ENCODE measurements at regions not wholly inside any gene's neighbourhood (a gene's known extent, or its start where the extent isn't known, plus 50 kb on each side); places are given as distances from the start of the nearest gene placed in this dataset.

GRCh38 chr5:145222622-145223021 lies 612.5 kb downstream of the PRELID2 start:
- no peak overlapping the region for H3K4me3 ChIP-seq (ENCODE audit: insufficient read depth, low read depth, low read length)
- FAIRE-seq: no peak
- H3K4me1 Mint-ChIP-seq (ENCODE audit: low read depth, unreplicated experiment): no peaks in the 10 kb centered on the region

GRCh38 chr5:145221416-145221815 lies 613.7 kb downstream of the PRELID2 start:
- no peaks in the 10 kb centered on the region for H3K27me3 Mint-ChIP-seq (ENCODE audit: low read depth, unreplicated experiment)
- FAIRE-seq: no peak
- Histone ChIP-seq H2AFZ (ENCODE audit: low read depth, low read length) (no peak overlapping the region), H3K36me3 (ENCODE audit: insufficient read depth, low read length) (no peaks in the 10 kb centered on the region), H4K20me1 (ENCODE audit: insufficient read depth, low read length) (no peaks in the 10 kb centered on the region), H3K79me2 (ENCODE audit: insufficient read depth, low read length) (no peaks in the 10 kb centered on the region), H3K27ac (ENCODE audit: low read depth, low read length) (no peak overlapping the region), H3K4me2 (ENCODE audit: low read length) (no peak overlapping the region), H3K9ac (ENCODE audit: low read length) (no peak overlapping the region), H3K4me1 (ENCODE audit: insufficient read depth, low read length) (no peaks in the 10 kb centered on the region), H3K9me3 (ENCODE audit: insufficient read depth, low read depth, low read length) (peaks cover 3% of the 10 kb centered on the region), H3K4me3 (ENCODE audit: insufficient read depth, low read depth, low read length) (no peak overlapping the region), H3K27me3 (ENCODE audit: insufficient read depth, low read length) (no peaks in the 10 kb centered on the region)
- TF ChIP-seq EZH2 (IDR thresholded peaks at IDR 0.05; ENCODE audit: insufficient read depth, low read length): no peak
- TF ChIP-seq CTCF (IDR thresholded peaks at IDR 0.05; ENCODE audit: insufficient read depth, low read depth, low read length): no peak
- H3K27ac Mint-ChIP-seq (ENCODE audit: unreplicated experiment): no peak overlapping the region
- H3K4me1 Mint-ChIP-seq (ENCODE audit: low read depth, unreplicated experiment): no peaks in the 10 kb centered on the region
- no peak for DNase-seq (ENCODE audit: low read depth)
- H3K4me3 Mint-ChIP-seq (ENCODE audit: unreplicated experiment): no peak overlapping the region
- no peaks in the 10 kb centered on the region for H3K9me3 Mint-ChIP-seq (ENCODE audit: unreplicated experiment)
- H3K36me3 Mint-ChIP-seq (ENCODE audit: low read depth, unreplicated experiment): no peaks in the 10 kb centered on the region

More at GRCh38 chr5:145222622-145223021, 612.5 kb downstream of the PRELID2 start:
- Mint-ChIP-seq H3K4me3 (ENCODE audit: unreplicated experiment) (no peak overlapping the region), H3K9me3 (ENCODE audit: unreplicated experiment) (no peaks in the 10 kb centered on the region), H3K27ac (ENCODE audit: unreplicated experiment) (no peak overlapping the region), H3K36me3 (ENCODE audit: low read depth, unreplicated experiment) (no peaks in the 10 kb centered on the region), H3K27me3 (ENCODE audit: low read depth, unreplicated experiment) (no peaks in the 10 kb centered on the region)
- no peak overlapping the region for H3K27ac ChIP-seq (ENCODE audit: low read depth, low read length)
- peaks cover 3% of the 10 kb centered on the region for H3K9me3 ChIP-seq (ENCODE audit: insufficient read depth, low read depth, low read length)
- no peaks in the 10 kb centered on the region for H3K79me2 ChIP-seq (ENCODE audit: insufficient read depth, low read length)
- H3K4me1 ChIP-seq (ENCODE audit: insufficient read depth, low read length): no peaks in the 10 kb centered on the region
- H3K4me2 ChIP-seq (ENCODE audit: low read length): no peak overlapping the region
- no peaks in the 10 kb centered on the region for H4K20me1 ChIP-seq (ENCODE audit: insufficient read depth, low read length)
- TF ChIP-seq EZH2 (IDR thresholded peaks at IDR 0.05; ENCODE audit: insufficient read depth, low read length) (no peak), CTCF (IDR thresholded peaks at IDR 0.05; ENCODE audit: insufficient read depth, low read depth, low read length) (no peak)
- H3K27me3 ChIP-seq (ENCODE audit: insufficient read depth, low read length): no peaks in the 10 kb centered on the region
- H3K9ac ChIP-seq (ENCODE audit: low read length): no peak overlapping the region
- no peaks in the 10 kb centered on the region for H3K36me3 ChIP-seq (ENCODE audit: insufficient read depth, low read length)
- no peak for DNase-seq (ENCODE audit: low read depth)
- no peak overlapping the region for H2AFZ ChIP-seq (ENCODE audit: low read depth, low read length)

- Histone ChIP-seq H3K79me2 (ENCODE audit: insufficient read depth, low read length) (no peaks in the 10 kb centered on the region), H3K27ac (ENCODE audit: low read depth, low read length) (no peak overlapping the region), H4K20me1 (ENCODE audit: insufficient read depth, low read length) (no peaks in the 10 kb centered on the region), H3K4me3 (ENCODE audit: insufficient read depth, low read depth, low read length) (no peak overlapping the region), H3K27me3 (ENCODE audit: insufficient read depth, low read length) (no peaks in the 10 kb centered on the region), H3K4me2 (ENCODE audit: low read length) (no peak overlapping the region), H3K36me3 (ENCODE audit: insufficient read depth, low read length) (no peaks in the 10 kb centered on the region), H2AFZ (ENCODE audit: low read depth, low read length) (no peak overlapping the region), H3K4me1 (ENCODE audit: insufficient read depth, low read length) (no peaks in the 10 kb centered on the region), H3K9ac (ENCODE audit: low read length) (no peak overlapping the region), H3K9me3 (ENCODE audit: insufficient read depth, low read depth, low read length) (peaks cover 3% of the 10 kb centered on the region)
- Mint-ChIP-seq H3K4me1 (ENCODE audit: low read depth, unreplicated experiment) (no peaks in the 10 kb centered on the region), H3K4me3 (ENCODE audit: unreplicated experiment) (no peak overlapping the region), H3K9me3 (ENCODE audit: unreplicated experiment) (peaks cover under 1% of the 10 kb centered on the region), H3K27me3 (ENCODE audit: low read depth, unreplicated experiment) (no peaks in the 10 kb centered on the region), H3K36me3 (ENCODE audit: low read depth, unreplicated experiment) (no peaks in the 10 kb centered on the region), H3K27ac (ENCODE audit: unreplicated experiment) (no peak overlapping the region)
- TF ChIP-seq EZH2 (IDR thresholded peaks at IDR 0.05; ENCODE audit: insufficient read depth, low read length): no peak
- no peak for TF ChIP-seq CTCF (IDR thresholded peaks at IDR 0.05; ENCODE audit: insufficient read depth, low read depth, low read length)
- no peak for DNase-seq (ENCODE audit: low read depth)
- FAIRE-seq: no peak
Observed at GRCh38 chr5:145220481-145220880, 614.7 kb downstream of the PRELID2 start.

Measured in astrocyte (in vitro differentiated cells and primary cell).